ENCODE measurements at regions not wholly inside any gene's neighbourhood (a gene's known extent, or its start where the extent isn't known, plus 50 kb on each side); places are given as distances from the start of the nearest gene placed in this dataset.

DNA sequence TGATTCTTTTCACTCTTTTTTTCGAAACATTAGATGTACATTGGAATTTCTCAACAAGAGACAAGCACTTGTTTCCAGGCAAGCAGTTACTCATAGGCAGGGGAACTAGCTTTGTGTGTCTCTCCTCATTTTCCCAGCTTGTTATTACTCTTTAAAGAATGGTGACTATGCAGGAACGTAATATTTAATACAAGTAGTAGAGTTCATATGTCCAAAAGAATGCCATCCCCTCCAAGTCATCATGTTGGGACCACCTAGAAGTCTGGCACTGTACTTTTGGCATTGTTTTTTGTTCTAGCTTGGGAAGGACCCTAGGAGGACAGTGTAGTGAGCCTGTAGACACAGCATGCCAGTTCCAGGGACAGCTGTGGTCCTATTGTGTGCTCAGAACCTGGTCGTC, 650.7 kb downstream of the INHBA start:
- DNase-seq (ENCODE audit: low read depth in 2 of 2), result peak in 1 of 2 donors; percentile 27
- H3K4me3 ChIP-seq (replicated peaks in 1 of 2; ENCODE audit: low read depth in 2 of 2, low read length in 2 of 2), result no peak overlapping the region
- TF ChIP-seq CTCF (IDR thresholded peaks at IDR 0.05; ENCODE audit: low read depth, low read length), result no peak

DNA sequence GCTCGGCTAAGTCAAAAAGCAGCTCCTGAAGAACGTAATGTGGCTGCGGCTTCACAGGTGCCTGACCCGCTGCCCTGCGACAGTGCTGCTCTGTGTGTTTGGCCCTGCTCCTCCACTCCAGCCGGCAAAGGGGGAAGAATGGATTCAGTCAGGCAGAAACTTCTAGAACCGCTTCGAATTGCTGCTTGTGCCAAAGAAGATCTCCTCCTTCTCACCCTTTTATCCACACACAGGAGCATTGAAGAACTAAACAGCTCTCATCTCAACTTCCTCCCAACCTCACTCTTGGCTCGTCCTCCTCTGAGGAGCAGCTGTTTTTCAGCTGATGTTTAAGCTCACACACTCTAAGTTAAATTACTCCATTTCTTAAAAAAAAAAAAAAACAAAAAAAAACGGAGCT, 651.4 kb downstream of the INHBA start:
- TF ChIP-seq CTCF (IDR thresholded peaks at IDR 0.05; ENCODE audit: low read depth, low read length), result no peak
- H3K4me3 ChIP-seq (replicated peaks in 1 of 2; ENCODE audit: low read depth in 2 of 2, low read length in 2 of 2), result no peak overlapping the region
- no peak for DNase-seq (ENCODE audit: low read depth in 2 of 2)

DNA sequence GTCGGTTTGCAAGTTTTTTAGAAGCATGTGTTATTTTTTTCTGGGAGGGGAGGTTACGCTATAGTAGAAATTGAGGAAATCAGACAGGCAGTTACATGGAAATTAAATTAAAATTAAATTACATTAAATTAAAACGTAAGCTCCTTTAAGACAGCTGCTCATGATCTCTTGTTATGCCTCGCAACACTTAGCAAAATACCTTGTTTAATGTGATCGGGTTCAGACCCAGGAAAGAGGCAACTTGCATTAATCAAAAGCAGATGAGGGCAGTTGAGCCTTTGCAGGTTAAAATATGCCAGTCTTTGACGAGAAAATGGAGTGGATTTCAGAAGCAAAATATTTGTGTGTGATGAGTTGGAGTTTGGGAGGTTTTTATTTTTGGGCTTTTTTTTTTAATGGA, 651.8 kb downstream of the INHBA start:
- no peak overlapping the region for H3K4me3 ChIP-seq (replicated peaks in 1 of 2; ENCODE audit: low read depth in 2 of 2, low read length in 2 of 2)
- TF ChIP-seq CTCF (IDR thresholded peaks at IDR 0.05; ENCODE audit: low read depth, low read length), result no peak
- no peak for DNase-seq (ENCODE audit: low read depth in 2 of 2)

DNA sequence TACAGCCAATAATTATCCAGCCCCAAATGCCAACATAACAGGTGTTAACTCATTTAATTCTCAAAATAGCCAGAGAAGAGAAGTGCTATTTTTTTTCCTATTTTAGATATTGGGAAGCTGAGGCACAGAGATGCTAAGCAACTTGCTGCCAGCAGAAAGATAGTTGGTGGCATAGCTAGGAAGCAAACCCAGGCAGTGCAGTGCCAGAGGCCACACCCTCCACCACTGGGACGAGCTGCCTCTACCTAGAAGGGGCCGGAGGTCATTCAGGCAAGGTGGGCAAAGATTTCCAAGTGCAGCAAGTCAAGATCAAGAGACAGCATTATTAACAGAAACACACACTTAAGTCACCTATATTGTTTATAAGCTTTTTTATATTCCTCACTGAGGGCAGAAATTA, 654.1 kb downstream of the INHBA start:
- no peak for TF ChIP-seq CTCF (IDR thresholded peaks at IDR 0.05; ENCODE audit: low read depth, low read length)
- no peak overlapping the region for H3K4me3 ChIP-seq (replicated peaks in 1 of 2; ENCODE audit: low read depth in 2 of 2, low read length in 2 of 2)
- no peak for DNase-seq (ENCODE audit: low read depth in 2 of 2)

DNA sequence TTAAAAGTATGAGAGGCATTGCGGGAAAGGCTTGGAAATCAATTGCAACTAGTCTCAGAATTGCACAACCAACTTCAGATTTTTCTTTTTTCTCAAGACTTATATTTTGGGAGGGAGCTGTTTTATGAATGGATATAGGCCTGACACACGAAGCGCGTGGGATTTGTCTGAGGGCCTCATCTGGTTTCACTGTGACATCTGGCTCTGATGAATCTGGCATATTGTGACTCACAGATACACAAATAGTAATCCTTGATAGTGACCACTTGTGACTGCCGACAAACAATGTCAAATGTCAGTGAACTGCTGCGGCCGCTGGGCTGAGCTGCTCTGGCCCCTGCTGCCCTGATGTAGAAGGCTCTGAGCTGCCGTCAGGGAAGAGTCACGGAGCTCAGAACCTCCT, 655.1 kb downstream of the INHBA start:
- TF ChIP-seq CTCF (IDR thresholded peaks at IDR 0.05; ENCODE audit: low read depth, low read length), result no peak
- no peak overlapping the region for H3K4me3 ChIP-seq (replicated peaks in 1 of 2; ENCODE audit: low read depth in 2 of 2, low read length in 2 of 2)
- peak; percentile 59 to 73 for DNase-seq (ENCODE audit: low read depth in 2 of 2)

DNA sequence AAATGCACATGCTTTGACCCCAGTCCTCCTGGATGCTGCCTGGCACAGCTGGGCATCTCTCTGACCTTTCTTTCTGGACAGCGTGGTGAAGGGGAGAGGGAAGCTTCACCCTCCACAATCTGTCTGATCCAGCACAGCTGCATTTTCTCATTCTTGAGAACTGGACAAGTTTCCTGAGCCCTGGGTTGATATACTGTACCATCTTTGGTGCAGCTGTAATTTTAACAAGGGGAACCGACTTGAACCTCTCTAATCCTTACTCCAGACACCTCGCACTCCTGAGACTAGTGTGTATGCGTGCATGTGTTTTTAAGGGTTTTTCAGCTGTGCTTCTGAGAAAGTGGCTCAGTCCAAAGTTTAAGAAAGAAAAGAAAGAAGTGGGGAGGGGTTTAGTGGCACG, 655.7 kb downstream of the INHBA start:
- DNase-seq (ENCODE audit: low read depth in 2 of 2), result no peak
- H3K4me3 ChIP-seq (replicated peaks in 1 of 2; ENCODE audit: low read depth in 2 of 2, low read length in 2 of 2), result no peak overlapping the region
- no peak for TF ChIP-seq CTCF (IDR thresholded peaks at IDR 0.05; ENCODE audit: low read depth, low read length)

- TF ChIP-seq CTCF (IDR thresholded peaks at IDR 0.05; ENCODE audit: low read depth, low read length), result no peak
- no peak for DNase-seq (ENCODE audit: low read depth in 2 of 2)
Observed at GRCh38 chr7:41046776-41047175, 656.1 kb downstream of the INHBA start.

More at GRCh38 chr7:41046776-41047175, 656.1 kb downstream of the INHBA start:
- H3K4me3 ChIP-seq (replicated peaks in 1 of 2; ENCODE audit: low read depth in 2 of 2, low read length in 2 of 2), result no peak overlapping the region

Data from cardiac fibroblast (primary cell).